Tibial nerve (tissue), 4 donors: ENCODE measurements at regions not wholly inside any gene's neighbourhood (a gene's known extent, or its start where the extent isn't known, plus 50 kb on each side); places are given as distances from the start of the nearest gene placed in this dataset.

ENCODE experiments used
- EP300 ChIP-seq, 2 donors: sonication (generic); formaldehyde crosslinking; IDR thresholded peaks; one replicate each; pipeline ENCODE4 v1.6.1; 2017; ENCODE audit warnings: antibody characterized with exemption in 2 of 2, mild to moderate bottlenecking in 1 of 2
- TF ChIP-seq, protein P1 (sequence below), 5 experiments: fragments of 200-600 bp in 3 of 5; fragments of 450-650 bp in 2 of 5; sonication (generic) in 3 of 5; IDR thresholded peaks; one replicate each; pipeline ENCODE4 v1.5.1; 2016 to 2019; ENCODE audit warnings: antibody characterized with exemption in 5 of 5, mild to moderate bottlenecking in 3 of 5, moderate library complexity in 2 of 5

DNA sequence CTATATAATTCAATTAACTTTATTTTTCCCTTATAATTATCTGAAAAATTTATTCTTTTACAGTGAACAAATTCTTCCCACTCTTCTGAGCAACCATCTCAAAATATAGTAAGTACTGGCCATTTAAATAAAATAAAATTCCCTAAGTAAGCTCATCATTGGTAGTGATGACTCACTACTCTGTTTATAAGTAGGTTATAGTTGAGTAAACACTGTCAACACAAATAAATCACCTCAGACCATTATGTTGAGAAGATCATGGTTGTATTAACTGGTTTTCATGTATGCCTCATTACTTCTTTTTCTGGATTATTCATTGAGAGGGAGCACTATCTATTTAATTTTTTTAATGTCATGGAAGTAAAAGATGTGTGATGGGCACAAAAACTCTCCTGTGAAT, 220.5 kb downstream of the SEC23A start:
- TF ChIP-seq, protein P1, sequence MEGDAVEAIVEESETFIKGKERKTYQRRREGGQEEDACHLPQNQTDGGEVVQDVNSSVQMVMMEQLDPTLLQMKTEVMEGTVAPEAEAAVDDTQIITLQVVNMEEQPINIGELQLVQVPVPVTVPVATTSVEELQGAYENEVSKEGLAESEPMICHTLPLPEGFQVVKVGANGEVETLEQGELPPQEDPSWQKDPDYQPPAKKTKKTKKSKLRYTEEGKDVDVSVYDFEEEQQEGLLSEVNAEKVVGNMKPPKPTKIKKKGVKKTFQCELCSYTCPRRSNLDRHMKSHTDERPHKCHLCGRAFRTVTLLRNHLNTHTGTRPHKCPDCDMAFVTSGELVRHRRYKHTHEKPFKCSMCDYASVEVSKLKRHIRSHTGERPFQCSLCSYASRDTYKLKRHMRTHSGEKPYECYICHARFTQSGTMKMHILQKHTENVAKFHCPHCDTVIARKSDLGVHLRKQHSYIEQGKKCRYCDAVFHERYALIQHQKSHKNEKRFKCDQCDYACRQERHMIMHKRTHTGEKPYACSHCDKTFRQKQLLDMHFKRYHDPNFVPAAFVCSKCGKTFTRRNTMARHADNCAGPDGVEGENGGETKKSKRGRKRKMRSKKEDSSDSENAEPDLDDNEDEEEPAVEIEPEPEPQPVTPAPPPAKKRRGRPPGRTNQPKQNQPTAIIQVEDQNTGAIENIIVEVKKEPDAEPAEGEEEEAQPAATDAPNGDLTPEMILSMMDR (IDR thresholded peaks at IDR 0.05): no peak
- no peak for TF ChIP-seq EP300 (IDR thresholded peaks at IDR 0.05)
